SKM-1 treated with dmso at 0.1 percent for 144 hours (cell line): ENCODE measurements at regions not wholly inside any gene's neighbourhood (a gene's known extent, or its start where the extent isn't known, plus 50 kb on each side); places are given as distances from the start of the nearest gene placed in this dataset.
"Not testable (repeated sequence)": the region's sequence is repeated elsewhere in the genome, so short reads cannot be mapped to it uniquely, and the experiment has no call there.

Experiments
- DNase-seq: peaks from one replicate; lab custom pipeline; 2025; ENCODE audit not compliant: unreplicated experiment; lab: John Stamatoyannopoulos, UW

DNA sequence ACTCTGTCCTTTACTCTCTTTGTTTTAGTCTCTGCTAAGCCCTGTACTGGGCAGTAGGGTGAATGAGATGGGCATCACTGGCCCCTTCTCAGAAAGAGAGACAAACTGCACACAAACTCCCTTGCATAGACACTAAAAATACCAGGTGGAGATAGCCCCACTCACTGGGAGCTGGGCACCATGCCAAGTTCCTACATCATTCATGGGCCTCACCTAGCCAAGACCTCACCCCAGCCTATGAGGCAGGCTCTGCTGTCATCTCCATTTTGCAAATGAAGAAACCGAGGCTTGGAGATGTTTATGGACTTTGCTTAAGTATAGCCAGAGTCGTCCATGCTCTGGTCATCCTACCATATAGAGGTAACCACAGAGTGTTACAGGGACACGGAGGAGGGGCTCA is 499.8 kb upstream of the CDH11 start:
- no peak for DNase-seq

DNA sequence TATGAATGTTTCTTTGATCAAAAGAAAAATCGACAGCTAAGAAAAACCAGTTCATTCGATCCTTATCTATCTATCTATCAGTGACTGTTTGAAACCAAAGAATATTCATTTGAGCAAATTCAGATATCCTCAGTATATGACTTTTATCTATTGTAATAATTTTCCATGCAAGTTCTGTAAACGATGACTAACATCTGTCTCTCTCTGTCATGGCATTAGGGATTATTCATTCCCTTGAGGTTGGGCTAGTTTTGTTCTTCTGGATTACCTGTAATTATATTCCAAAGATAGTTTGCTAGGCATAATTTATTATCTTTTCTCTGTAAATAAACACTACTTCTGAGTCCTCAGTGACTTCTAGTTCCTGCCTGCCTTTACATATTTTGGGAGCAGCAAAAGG is 497.7 kb upstream of the CDH11 start:
- no peak for DNase-seq

DNA sequence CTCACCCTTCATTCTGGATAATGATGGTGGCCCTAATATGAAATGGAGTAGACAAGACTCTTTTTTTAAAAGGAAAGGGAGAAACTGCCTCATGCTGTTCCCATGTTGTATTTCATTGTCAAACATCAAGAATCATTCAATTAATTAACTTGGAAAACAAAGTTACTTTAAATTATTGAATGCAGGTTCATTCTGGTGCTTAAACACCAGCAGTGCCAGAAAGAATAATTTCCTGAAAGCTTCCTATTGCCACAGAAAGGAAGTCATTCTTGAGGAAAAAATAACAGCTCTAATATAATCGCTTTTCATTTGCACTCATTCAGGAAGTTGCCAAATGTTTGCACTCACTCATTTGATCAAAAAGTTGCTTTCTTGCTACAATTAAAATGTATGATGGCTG is 497.1 kb upstream of the CDH11 start:
- DNase-seq: no peak

DNA sequence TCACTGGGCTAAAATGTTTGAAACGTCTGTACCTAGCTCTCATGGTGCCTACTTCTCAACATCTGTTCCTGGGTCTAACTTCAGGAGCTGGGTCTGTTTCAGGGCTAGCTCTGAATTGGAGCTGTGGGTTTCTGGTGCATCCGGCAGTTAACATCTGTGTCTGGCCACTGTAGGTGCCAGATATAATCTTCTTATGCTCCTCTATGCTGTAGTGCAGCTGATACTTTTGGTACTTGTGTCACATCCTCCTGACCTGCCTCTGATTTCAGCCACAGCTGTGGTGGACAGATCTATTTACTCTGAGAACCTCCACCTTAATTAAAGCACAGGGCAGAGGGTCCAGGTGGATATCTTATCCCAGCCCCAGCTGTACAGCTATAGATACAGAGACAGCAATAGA is 496.5 kb upstream of the CDH11 start:
- DNase-seq: no peak

DNA sequence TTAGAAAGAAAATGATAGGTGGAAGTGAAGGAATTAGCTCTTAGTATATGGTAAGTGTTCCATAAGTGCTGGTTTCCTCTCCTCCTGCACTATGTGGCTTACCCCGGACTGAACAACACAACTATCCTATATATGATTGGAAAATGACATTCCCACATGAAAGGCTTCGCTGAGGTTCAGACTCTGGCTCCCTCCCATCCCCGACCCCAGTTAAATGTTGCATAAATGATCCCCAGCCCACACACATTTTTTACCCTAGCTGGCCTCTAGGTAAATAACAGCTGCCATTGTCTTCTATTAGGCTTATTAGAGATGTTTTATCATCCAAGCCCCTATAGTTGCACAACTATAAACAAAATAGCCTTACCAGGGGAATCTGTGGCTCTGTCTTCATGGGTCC is 495.6 kb upstream of the CDH11 start:
- no peak for DNase-seq

DNA sequence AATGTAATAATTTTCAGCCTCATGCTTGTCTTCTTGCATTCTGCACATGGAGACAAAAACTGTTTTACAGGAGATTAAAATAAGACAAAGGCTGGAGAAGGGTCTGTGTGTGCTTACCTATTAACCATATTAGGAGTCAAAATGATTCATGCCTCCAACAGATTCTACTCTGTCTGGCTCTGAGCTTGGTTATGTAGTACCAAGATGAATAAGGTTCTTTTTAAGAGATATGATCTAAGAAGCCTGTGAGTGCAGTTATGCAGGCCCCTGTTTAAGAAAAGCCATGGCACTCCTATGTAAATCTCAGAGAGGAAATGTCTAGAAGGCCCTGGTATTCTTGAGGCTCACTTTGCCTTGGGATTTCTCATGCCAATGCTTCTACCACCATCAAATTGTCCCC is 486.6 kb upstream of the CDH11 start:
- DNase-seq: no peak

DNA sequence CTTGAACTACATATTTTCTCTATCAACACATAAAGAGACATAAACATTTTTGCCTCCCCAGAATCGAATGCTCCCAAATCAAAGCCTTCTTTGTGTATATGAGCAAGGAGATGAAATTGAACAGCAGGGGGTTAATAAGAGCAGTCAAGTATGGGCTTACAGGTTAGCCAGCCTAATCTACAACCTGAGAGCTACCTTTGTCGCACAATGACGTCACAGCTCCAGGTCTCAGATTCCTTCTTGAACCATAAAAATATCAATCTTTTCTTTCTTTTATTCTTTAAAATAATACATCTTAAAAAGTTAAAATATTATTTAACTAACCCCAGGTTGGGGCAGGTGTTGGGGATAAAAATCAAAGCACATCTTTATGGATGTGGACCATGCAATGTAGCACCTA is 482.9 kb upstream of the CDH11 start:
- DNase-seq: no peak

DNA sequence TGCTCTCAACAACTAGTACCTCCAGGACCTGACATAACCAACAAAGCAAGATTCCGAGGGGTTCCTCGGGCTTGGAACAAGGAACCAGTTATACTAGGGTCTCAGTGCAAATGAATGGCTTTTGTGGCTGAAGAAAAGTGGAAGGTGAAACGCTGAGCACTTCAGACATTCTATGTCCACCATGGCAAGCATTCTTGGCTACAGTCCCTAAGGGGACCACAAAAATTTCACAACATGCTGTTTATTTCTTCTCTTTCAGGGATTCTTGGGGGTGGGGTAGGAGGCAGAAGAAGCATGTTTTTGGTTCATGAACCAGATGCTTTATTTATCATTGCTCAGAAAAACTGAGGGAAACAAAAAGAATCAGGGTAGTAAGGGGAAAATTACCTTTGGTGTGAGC is 479.9 kb upstream of the CDH11 start:
- DNase-seq: no peak

DNA sequence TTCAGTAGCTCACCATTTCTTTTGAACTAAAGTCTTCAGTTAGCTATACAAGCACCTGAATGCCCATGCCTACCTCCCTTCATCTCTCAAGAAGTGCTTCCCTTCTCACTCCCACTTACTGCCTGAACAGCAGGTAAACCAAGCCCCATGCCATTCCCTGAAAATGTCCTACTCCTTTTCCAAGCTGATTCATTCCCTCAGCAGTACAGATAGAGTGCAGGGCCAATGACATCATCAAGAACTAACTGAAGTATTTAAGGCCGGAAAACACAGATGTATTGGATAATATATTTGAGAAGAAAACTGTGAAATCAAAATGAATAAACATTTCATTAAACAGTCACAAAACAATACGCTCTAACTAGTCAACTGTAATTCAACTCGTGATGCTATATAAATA is 478.8 kb upstream of the CDH11 start:
- no peak for DNase-seq

DNA sequence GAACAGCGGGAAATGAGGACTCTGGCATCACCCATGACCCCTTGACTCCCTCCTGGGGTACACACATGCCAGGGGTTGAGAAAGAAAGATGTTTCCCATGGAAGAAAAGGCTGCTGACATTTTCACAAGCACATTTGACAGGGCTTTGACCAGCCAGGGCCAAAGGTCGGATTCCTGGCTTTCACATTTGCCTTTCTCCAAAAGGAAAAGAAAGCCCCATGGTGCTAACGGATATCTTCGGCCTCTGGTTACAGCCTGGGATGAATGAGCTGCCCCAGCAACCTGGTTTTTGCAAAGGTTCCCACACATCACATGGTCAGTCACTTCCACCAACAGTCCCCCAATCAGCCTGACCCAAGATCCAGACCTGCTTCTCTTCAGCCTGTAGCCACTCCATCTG is 478.2 kb upstream of the CDH11 start:
- DNase-seq: no peak

DNA sequence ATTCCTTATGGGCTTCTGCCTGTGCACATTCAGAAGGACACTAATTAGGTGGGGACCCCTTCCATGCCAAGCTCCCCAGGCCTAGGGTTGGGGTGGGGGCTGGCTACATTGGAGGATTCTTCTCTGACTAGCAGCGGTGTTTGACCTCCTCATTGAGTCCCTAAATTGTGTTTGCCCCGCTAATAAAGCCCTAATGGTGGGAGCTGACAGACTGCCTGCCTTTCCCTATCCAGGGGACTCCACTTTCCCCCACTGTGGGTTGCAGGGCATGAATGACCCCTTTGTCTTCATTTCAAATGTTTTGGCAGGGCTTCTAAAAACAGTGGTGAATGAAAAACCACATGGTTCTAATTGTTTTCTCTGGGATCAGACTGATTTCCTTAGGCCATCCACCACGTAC is 476.8 kb upstream of the CDH11 start:
- DNase-seq: no peak

DNA sequence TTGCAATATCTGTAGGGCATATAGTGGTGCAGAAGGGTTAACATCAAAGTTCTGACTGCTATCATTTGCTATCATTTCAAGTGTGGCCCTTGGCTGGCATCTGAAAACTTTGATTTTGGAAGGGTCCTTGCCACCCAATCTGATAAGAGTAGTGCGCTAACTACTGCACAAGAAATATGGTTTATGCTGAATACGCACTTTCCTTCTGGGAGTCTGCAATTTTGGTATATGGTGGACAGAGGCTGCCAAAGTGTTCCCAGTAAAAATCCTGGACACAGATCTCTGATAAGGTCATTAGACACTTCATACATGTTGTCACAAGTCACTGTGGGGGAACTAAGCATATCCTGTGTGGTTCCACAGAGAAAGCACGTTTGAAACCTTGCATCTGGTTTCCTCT is 461.6 kb upstream of the CDH11 start:
- no peak for DNase-seq

DNA sequence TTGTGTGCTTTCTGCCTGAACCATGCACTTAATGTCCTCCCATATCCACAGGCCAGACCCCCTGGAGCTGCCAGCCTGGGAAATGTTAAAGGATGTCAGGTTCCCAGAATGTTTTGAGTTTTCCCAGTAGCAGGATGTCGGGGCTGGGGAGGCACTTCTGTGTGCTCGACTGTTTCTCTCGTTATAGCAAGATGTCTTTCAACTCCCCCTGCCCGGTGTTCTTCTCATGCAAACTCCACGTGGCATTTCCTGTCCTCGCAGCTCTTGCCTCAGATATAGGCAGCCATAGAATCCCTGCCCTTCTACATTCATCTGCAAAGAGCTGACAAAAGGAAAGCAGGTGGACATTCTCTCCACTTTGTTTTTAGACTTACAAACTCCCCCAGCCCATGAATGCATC is 457.2 kb upstream of the CDH11 start:
- no peak for DNase-seq

DNA sequence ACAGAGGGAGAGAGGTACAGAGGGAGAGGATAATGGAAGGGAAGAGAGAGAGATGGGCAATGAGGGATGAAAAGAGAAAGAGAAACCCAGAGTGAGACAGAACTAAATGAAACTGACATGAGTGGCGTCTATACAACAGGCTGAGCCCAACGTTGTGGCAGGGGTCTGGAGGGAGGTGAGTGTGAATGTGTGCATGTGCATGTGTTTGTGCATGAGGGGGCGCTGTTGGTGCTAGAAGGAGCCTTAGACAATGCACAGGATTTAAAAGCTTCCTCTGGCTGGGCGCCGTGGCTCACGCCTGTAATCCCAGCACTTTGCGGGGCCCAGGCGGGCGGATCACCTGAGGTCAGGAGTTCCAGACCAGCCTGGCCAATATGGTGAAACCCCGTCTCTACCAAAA is 454.8 kb upstream of the CDH11 start:
- no peak for DNase-seq

DNA sequence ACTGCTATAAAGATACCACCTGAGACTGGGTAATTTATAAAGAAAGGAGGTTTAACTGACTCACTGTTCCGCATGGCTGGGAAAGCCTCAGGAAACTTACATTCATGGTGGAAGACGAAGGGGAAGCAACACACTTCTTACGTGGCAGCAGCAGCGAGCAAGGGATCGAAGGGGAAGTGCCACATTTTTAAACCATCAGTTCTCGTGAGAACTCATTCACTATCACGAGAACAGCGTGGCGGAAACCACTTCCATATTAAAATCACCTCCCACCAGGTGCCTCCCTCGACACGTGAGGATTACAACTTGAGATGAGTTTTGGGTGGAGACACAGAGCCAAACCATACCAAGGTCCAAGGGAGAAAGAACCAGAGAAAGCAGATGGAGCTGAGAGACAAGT is 454.3 kb upstream of the CDH11 start:
- DNase-seq: no peak

DNA sequence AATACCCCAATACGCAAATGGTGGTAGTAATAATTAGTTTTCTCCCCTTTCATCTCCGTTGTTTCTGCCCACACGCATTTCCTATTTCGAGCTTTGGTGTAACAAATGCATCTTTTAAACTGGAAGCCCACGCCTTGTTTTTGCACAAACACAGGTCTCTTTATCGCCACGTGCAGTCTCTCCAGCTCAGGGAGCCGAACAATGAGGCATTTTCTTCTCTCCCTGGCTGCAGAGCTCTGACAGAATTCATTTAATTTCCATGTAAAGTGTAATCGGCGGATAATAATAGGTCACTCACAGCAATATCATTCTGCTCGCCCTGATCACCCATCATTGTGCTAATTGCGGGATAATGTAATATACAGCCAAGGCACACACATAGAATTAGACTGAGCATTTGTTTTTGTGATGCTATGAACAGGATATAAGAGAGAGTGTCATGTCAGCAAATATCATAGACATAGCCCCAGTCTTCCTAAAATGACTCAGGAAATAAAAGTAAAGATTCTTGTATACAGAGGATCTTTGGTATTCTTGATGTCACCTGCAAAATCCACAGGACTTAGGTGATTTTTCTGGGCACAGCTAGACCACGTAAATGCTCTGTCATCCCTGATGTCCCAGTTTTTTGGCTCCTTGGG is 452.6 kb upstream of the CDH11 start:
- no peak for DNase-seq

DNA sequence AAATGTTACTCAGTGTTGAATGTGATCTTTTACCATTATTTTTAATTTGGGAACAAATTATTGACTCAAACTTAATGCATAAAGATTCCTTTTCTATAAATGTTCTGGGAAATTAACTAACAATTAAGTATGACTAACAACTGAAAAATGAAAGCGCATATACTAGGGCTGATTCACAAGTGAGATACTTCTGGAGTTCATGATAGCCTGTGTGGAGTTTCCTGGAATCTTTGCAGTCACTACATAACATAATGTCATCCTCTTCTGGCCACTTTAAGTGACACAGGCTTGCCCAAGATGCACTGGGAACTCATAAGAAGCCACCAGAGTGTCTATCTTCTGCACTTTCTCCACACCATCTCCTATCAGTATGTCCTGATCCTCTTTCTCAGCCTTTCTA is 450.3 kb upstream of the CDH11 start:
- DNase-seq: no peak

DNA sequence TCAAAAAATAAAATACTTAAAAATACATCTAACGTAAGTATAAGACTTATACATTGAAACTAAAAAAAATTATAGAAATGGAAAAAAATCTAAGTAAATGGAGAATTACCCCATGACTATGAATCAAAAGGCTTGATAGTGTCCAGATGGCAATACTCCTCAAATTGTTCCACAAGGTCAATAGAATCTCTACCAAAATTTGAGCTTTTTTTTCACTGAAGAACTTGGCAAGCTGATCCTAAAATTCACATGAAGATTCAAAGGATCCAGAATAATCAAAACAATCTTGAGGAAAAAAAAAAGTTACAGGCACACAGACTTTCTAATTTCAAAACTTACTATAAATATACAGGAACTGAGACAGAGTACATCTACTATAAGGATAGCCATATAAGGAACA is 448.4 kb upstream of the CDH11 start:
- no peak for DNase-seq

DNA sequence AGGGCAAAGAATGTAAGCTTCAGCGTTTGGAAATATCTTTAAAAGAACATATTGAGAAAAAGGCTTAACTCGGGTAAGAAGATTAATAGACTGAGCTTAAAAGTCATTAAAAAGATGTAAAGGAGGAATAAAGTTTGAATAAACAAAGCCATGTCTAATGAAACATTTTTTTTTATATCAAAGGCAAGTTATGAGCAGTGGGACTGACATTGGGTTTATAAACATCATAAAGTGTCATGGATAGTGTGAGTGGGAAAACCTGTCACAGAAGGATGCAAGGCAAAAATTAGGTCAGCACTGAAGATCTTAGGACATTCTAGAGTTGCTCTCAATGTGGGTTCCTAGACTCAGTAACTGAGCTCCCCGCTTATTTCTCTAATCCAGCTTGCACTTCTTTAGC is 438.0 kb upstream of the CDH11 start:
- no peak for DNase-seq

DNA sequence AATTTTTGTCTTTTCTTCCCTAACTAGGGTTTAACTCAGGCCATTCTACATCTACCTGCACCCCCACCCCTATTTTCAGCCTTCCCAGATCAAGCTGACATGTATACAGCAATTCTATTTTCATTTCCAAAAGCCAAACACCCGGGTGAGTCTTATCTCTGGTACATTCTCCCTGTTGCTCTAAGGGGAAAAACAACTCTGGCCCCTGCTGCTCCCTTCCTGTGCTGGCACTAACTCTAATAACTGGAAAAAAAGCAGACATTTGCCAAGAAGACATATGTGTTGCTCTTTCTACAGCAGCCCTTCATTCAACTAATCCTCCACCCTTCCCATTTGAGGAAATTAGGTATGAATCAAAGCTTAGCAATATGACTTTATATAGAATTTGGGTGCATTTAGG is 427.8 kb upstream of the CDH11 start:
- DNase-seq: not testable (repeated sequence)

DNA sequence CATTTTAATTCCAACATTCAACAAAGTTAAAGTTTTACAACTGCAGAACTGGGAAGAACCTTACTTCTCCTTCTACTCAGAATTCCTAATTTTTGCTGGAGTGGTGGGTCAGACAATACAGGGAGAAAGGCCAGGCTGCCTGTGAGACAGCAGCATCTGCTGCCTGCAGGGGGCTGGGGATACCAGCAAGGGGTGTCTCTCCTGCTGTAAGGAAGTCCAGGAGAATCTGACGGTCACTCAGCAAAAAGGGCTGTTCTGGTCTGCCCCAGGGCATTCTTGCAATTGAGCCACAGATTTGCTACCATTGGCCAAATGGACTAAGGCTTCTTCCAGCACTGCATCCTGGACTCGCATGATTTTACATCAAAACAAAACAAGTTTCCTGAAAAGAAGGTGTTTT is 426.6 kb upstream of the CDH11 start:
- no peak for DNase-seq

DNA sequence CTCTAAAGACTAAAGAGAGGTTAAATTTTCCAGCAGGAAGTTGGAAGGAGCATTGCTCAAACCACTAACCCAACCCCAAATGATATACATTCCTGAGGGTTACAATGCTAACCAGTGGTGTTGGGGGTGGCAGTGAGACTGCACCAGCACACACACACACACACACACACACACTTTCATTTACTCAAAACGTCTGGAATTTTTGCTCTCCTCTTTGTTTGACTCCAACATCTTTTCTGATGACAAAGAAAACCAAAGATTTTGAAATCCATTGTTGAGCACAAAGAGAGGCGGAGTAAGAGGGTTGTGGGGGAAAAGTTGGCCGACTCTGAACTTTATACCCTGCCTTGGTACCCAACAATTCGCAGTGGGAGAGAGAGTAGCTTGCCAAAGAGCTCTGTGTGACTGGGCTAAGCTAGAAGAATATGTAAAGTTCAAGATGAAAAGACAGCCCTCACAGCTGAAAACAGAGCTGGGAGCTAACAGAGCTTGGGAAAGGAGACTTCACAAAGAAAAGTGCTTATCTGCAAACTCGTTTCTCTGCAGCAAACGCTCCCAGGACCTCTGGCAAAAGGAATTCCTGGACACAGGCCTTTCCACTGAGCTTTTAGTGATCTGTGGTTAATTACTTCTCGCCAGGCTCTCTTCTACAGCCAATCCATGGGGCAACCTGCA is 426.0 kb upstream of the CDH11 start:
- DNase-seq: no peak

DNA sequence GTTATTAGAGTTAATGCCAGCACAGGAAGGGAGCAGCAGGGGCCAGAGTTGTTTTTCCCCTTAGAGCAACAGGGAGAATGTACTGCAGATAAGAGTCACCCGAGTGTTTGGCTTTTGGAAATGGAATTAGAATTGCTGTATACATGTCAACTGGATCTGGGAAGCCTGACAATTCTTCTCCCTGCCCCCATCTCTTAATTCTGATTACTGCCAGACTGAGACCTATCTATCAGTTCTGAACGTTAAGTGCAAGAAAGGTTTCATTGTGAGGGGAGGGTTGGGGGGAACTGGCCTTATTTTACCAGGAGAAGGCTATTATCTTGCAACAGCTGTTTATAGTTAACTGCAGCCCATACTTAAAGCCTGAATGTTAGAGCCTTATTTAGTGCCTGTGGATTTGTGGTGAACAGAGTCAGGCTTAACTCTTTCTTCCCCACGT is 424.5 kb upstream of the CDH11 start:
- no peak for DNase-seq
